ENCODE measurements at regions not wholly inside any gene's neighbourhood (a gene's known extent, or its start where the extent isn't known, plus 50 kb on each side); places are given as distances from the start of the nearest gene placed in this dataset.

DNA sequence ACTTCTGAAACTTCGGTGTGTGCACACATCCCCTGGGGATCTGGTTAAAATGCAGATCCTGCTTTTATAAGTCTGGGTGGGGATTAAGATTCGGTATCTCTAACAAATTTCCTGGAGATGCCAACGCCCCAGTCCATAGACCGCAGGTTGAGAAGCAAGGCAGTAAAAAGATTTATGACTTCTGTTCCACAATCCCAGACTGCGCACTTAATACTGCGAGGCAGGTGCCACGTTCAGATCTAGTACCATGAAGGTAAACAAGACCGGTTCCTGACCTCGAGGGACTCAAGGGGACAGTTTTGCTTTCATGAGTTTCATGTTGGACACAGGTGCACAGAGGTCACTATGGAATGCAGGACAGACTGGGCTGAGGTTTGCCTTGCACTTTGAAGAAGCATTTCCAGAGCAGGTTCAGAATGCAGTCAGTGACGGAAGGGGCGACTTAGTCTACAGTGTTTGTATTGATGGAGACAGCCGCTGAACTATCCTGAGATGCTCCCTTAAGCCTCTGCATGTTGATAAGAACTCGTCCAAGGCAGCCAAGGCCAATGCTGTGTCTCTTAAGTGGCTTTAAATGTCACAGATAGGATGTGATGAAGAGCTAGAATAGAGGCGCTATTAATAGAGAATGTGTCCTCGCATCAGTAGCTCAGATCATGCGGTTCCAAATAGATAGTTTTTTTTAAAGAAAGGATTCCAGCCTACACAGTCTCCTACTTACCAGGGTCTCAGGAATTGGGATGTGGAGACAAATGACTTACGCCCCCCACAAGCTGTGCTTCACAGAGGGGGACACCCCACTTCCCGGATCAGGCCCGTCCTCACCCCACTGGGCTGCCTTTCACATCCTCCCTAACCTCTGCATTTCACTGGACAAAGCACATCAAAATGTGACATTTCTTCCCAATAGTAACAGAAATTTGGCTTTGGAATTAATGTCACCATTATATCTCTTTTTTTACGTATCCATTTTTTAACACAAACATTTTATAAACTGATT lies 97.1 kb upstream of the IRS2 start:
- TF ChIP-seq, protein P1, sequence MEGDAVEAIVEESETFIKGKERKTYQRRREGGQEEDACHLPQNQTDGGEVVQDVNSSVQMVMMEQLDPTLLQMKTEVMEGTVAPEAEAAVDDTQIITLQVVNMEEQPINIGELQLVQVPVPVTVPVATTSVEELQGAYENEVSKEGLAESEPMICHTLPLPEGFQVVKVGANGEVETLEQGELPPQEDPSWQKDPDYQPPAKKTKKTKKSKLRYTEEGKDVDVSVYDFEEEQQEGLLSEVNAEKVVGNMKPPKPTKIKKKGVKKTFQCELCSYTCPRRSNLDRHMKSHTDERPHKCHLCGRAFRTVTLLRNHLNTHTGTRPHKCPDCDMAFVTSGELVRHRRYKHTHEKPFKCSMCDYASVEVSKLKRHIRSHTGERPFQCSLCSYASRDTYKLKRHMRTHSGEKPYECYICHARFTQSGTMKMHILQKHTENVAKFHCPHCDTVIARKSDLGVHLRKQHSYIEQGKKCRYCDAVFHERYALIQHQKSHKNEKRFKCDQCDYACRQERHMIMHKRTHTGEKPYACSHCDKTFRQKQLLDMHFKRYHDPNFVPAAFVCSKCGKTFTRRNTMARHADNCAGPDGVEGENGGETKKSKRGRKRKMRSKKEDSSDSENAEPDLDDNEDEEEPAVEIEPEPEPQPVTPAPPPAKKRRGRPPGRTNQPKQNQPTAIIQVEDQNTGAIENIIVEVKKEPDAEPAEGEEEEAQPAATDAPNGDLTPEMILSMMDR (IDR thresholded peaks at IDR 0.05 in 8 of 11, conservative IDR thresholded peaks at IDR 0.05 in 3 of 11) = no peak
- TF ChIP-seq POLR2A (IDR thresholded peaks at IDR 0.05) = no peak
